Duodenal mucosa (tissue), 2 donors: ENCODE measurements at regions not wholly inside any gene's neighbourhood (a gene's known extent, or its start where the extent isn't known, plus 50 kb on each side); places are given as distances from the start of the nearest gene placed in this dataset.
A peak's percentile ranks its signal among the peaks of the same experiment; 100 is the strongest.
"Not testable (repeated sequence)": the region's sequence is repeated elsewhere in the genome, so short reads cannot be mapped to it uniquely, and the experiment has no call there.

Experiments used
- H3K27ac ChIP-seq: one replicate; pipeline ENCODE4 v1.7.0; 2013; ENCODE audit warnings: low read depth, low read length
- H3K27me3 ChIP-seq, 2 donors: one replicate each; pipeline ENCODE4 v1.7.0; 2013; ENCODE audit warnings: low read length in 2 of 2, control low read depth in 1 of 2; ENCODE audit not compliant: insufficient read depth in 2 of 2, control insufficient read depth in 1 of 2
- H3K36me3 ChIP-seq, 2 donors: one replicate each; pipeline ENCODE4 v1.7.0; 2013; ENCODE audit warnings: low read length in 2 of 2, control low read depth in 1 of 2; ENCODE audit not compliant: insufficient read depth in 2 of 2, control insufficient read depth in 1 of 2
- H3K4me1 ChIP-seq, 2 donors: one replicate each; pipeline ENCODE4 v1.7.0; 2013; ENCODE audit warnings: low read length in 2 of 2, control low read depth in 1 of 2; ENCODE audit not compliant: insufficient read depth in 2 of 2, control insufficient read depth in 1 of 2
- H3K4me3 ChIP-seq, 2 donors: one replicate each; pipeline ENCODE4 v1.7.0; 2013; ENCODE audit warnings: low read length in 2 of 2, low read depth in 1 of 2
- H3K9ac ChIP-seq, 2 donors: one replicate each; pipeline ENCODE4 v1.7.0; 2013; ENCODE audit warnings: low read length in 2 of 2, low read depth in 1 of 2
- H3K9me3 ChIP-seq, 2 donors: one replicate each; pipeline ENCODE4 v1.7.0; 2013; ENCODE audit warnings: low read length in 2 of 2, control low read depth in 1 of 2; ENCODE audit not compliant: control insufficient read depth in 1 of 2

- Histone ChIP-seq H3K4me1 (no peaks in the 10 kb centered on the region), H3K9me3 (peaks cover 3 to 7% of the 10 kb centered on the region in 2 donors), H3K9ac (no peak overlapping the region), H3K27ac (no peak overlapping the region), H3K36me3 (no peaks in the 10 kb centered on the region), H3K4me3 (no peak overlapping the region), H3K27me3 (no peaks in the 10 kb centered on the region)
Measured at GRCh38 chr2:155583674-155584195, 748.8 kb downstream of the NR4A2 start.

GRCh38 chr2:155574941-155575340 is 757.6 kb downstream of the NR4A2 start:
- H3K4me3 ChIP-seq, result no peak overlapping the region
- no peak overlapping the region for H3K27ac ChIP-seq
- H3K9ac ChIP-seq, result no peak overlapping the region
- H3K36me3 ChIP-seq, result no peaks in the 10 kb centered on the region
- H3K9me3 ChIP-seq, result no peaks in the 10 kb centered on the region
- no peaks in the 10 kb centered on the region for H3K27me3 ChIP-seq
- H3K4me1 ChIP-seq, result no peaks in the 10 kb centered on the region

- Histone ChIP-seq H3K9ac (no peak overlapping the region), H3K4me3 (no peak overlapping the region), H3K9me3 (no peaks in the 10 kb centered on the region), H3K27ac (no peak overlapping the region), H3K27me3 (no peaks in the 10 kb centered on the region), H3K36me3 (no peaks in the 10 kb centered on the region), H3K4me1 (no peaks in the 10 kb centered on the region)
Measured at GRCh38 chr2:155547571-155547970, 785.0 kb downstream of the NR4A2 start.

GRCh38 chr2:155546721-155547555 is 785.6 kb downstream of the NR4A2 start:
- no peak overlapping the region for H3K27ac ChIP-seq
- no peaks in the 10 kb centered on the region for H3K27me3 ChIP-seq
- no peaks in the 10 kb centered on the region for H3K4me1 ChIP-seq
- no peaks in the 10 kb centered on the region for H3K36me3 ChIP-seq
- H3K4me3 ChIP-seq, result peak overlapping the region in 1 of 2 donors; percentile 19
- no peak overlapping the region for H3K9ac ChIP-seq
- no peaks in the 10 kb centered on the region for H3K9me3 ChIP-seq

- not testable (repeated sequence) for H3K4me3 ChIP-seq, H3K4me1 ChIP-seq, H3K36me3 ChIP-seq, H3K27ac ChIP-seq, H3K9ac ChIP-seq, H3K27me3 ChIP-seq, H3K9me3 ChIP-seq
Measured at GRCh38 chr2:155539028-155539427, 793.5 kb downstream of the NR4A2 start.

- no peak overlapping the region for H3K9ac ChIP-seq
- no peak overlapping the region for H3K4me3 ChIP-seq
- no peaks in the 10 kb centered on the region for H3K4me1 ChIP-seq
- H3K9me3 ChIP-seq, result no peaks in the 10 kb centered on the region
- no peaks in the 10 kb centered on the region for H3K36me3 ChIP-seq
- H3K27ac ChIP-seq, result no peak overlapping the region
- H3K27me3 ChIP-seq, result no peaks in the 10 kb centered on the region
Measured at GRCh38 chr2:155528034-155528433, 804.5 kb downstream of the NR4A2 start.

- Histone ChIP-seq H3K27me3 (no peaks in the 10 kb centered on the region), H3K36me3 (no peaks in the 10 kb centered on the region), H3K27ac (no peak overlapping the region), H3K9ac (no peak overlapping the region), H3K9me3 (no peaks in the 10 kb centered on the region), H3K4me1 (no peaks in the 10 kb centered on the region), H3K4me3 (no peak overlapping the region)
Measured at GRCh38 chr2:155525199-155525598, 807.3 kb downstream of the NR4A2 start.

GRCh38 chr2:155519529-155520130 is 812.9 kb downstream of the NR4A2 start:
- Histone ChIP-seq H3K9ac (no peak overlapping the region), H3K4me1 (no peaks in the 10 kb centered on the region), H3K27me3 (no peaks in the 10 kb centered on the region), H3K36me3 (no peaks in the 10 kb centered on the region), H3K27ac (no peak overlapping the region), H3K4me3 (no peak overlapping the region), H3K9me3 (no peaks in the 10 kb centered on the region)

- H3K4me1 ChIP-seq, result no peaks in the 10 kb centered on the region
Measured at GRCh38 chr2:155518094-155518493, 814.4 kb downstream of the NR4A2 start.

GRCh38 chr2:155517362-155517761 is 815.2 kb downstream of the NR4A2 start:
- H3K4me1 ChIP-seq, result no peaks in the 10 kb centered on the region
- no peak overlapping the region for H3K27ac ChIP-seq
- H3K4me3 ChIP-seq, result no peak overlapping the region
- H3K27me3 ChIP-seq, result no peaks in the 10 kb centered on the region
- H3K9ac ChIP-seq, result no peak overlapping the region
- H3K9me3 ChIP-seq, result no peaks in the 10 kb centered on the region
- no peaks in the 10 kb centered on the region for H3K36me3 ChIP-seq

More at GRCh38 chr2:155518094-155518493, 814.4 kb downstream of the NR4A2 start:
- H3K27ac ChIP-seq, result no peak overlapping the region
- H3K4me3 ChIP-seq, result no peak overlapping the region
- H3K9ac ChIP-seq, result no peak overlapping the region
- no peaks in the 10 kb centered on the region for H3K36me3 ChIP-seq
- no peaks in the 10 kb centered on the region for H3K27me3 ChIP-seq
- no peaks in the 10 kb centered on the region for H3K9me3 ChIP-seq
